ENCODE measurements at regions not wholly inside any gene's neighbourhood (a gene's known extent, or its start where the extent isn't known, plus 50 kb on each side); places are given as distances from the start of the nearest gene placed in this dataset.

DNA sequence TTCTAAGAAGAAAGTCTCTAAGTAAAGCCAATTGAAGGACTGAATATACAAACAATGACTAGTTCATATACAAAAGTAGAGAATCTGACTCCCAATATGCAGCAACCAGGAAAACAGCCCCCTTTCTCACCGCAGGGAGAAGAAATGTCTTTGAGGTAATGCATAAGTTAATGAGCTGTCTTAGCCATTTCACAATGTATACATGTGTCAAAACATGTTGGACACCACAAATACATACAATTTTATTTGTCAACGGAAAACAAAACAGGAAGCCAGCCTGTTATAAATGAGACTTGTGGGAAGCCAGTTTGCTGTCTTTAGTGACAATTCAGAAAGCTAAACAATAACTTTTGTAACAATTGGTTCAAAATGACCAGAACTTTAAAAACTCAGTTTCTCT, 389.2 kb downstream of the CBLN2 start:
- Mint-ChIP-seq H3K9me3 (peaks cover 74% of the 10 kb centered on the region), H3K36me3 (ENCODE audit: low read depth) (no peaks in the 10 kb centered on the region), H3K27me3 (ENCODE audit: insufficient read depth) (no peaks in the 10 kb centered on the region), H3K27ac (no peak overlapping the region), H3K4me3 (no peak overlapping the region), H3K4me1 (ENCODE audit: low read depth) (no peaks in the 10 kb centered on the region)
- no peak for TF ChIP-seq CTCF (IDR thresholded peaks at IDR 0.05)
- no peak for DNase-seq

DNA sequence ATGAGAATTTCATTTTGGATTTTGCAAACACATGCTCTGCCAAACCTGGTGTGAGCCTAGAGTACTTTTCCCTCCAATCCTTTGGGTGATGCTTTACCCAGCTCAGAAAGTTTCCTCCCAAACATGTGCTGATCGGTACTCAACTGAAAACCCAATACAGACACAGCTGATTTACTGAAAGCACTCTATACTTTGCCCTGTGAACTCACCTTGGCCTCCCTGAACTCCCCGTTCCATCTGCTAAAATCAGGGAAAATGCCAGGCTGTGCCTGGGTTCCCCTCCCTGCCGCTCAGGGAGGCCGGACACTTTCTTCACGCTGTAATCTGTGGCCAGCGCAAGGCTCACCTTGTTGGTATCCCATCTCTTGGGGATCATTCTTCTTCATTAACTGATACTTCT, 391.2 kb downstream of the CBLN2 start:
- Mint-ChIP-seq H3K27me3 (ENCODE audit: insufficient read depth) (no peaks in the 10 kb centered on the region), H3K9me3 (peaks cover 64% of the 10 kb centered on the region), H3K27ac (no peak overlapping the region), H3K4me1 (ENCODE audit: low read depth) (no peaks in the 10 kb centered on the region), H3K4me3 (no peak overlapping the region), H3K36me3 (ENCODE audit: low read depth) (no peaks in the 10 kb centered on the region)
- DNase-seq, result no peak
- no peak for TF ChIP-seq CTCF (IDR thresholded peaks at IDR 0.05)

DNA sequence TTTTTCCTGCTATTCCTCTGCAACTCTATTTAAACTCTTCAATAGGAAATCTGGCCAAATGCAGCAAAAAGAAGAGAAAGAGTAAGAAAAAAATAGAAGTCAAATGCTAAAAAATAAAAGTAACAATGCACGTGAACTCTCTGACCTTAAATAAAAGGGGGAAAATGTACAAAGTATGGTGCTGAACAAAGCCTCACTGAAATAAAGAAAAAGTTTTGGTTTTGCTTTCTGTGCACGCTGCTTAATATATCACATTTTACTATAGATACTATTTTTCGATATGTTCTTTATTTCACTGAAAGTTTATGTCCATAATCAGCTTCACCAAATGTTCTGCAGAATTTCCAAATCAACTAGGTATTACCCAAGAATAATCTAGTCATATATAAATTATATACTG, 396.3 kb downstream of the CBLN2 start:
- Mint-ChIP-seq H3K4me1 (ENCODE audit: low read depth) (no peaks in the 10 kb centered on the region), H3K4me3 (no peak overlapping the region), H3K36me3 (ENCODE audit: low read depth) (no peaks in the 10 kb centered on the region), H3K27ac (no peak overlapping the region), H3K9me3 (peaks cover 22% of the 10 kb centered on the region), H3K27me3 (ENCODE audit: insufficient read depth) (no peaks in the 10 kb centered on the region)
- TF ChIP-seq CTCF (IDR thresholded peaks at IDR 0.05), result no peak
- no peak for DNase-seq

GRCh38 chr18:72140007-72140406, 404.1 kb downstream of the CBLN2 start:
- no peak for DNase-seq
- Mint-ChIP-seq H3K27ac (no peak overlapping the region), H3K9me3 (peaks cover 35% of the 10 kb centered on the region), H3K27me3 (ENCODE audit: insufficient read depth) (no peaks in the 10 kb centered on the region), H3K4me1 (ENCODE audit: low read depth) (no peaks in the 10 kb centered on the region), H3K36me3 (ENCODE audit: low read depth) (no peaks in the 10 kb centered on the region), H3K4me3 (no peak overlapping the region)
- TF ChIP-seq CTCF (IDR thresholded peaks at IDR 0.05), result no peak

DNA sequence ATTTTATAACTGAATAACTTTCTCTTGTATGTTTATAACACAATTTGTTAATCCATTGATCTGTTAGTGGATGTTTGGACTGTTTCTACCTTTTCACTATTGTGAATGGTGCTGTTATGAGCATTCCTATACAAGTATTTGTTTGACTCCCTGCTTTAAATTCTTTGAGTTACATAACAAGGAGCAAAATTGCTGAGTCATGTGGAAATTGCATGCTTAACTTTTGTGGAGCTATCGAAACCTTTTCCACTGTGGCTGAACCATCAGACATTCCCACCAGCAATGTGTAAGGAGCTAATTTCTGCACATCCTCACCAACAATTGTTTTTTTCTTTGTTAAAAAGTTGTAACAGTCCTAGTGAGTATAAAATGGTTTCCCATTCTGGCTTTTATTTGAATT, 415.5 kb downstream of the CBLN2 start:
- TF ChIP-seq CTCF (IDR thresholded peaks at IDR 0.05), result no peak
- Mint-ChIP-seq H3K9me3 (peaks cover 24% of the 10 kb centered on the region), H3K4me1 (ENCODE audit: low read depth) (no peaks in the 10 kb centered on the region), H3K27ac (no peak overlapping the region), H3K36me3 (ENCODE audit: low read depth) (no peaks in the 10 kb centered on the region), H3K27me3 (ENCODE audit: insufficient read depth) (no peaks in the 10 kb centered on the region), H3K4me3 (no peak overlapping the region)
- no peak for DNase-seq

- Mint-ChIP-seq H3K4me3 (no peak overlapping the region), H3K9me3 (peaks cover 11% of the 10 kb centered on the region), H3K4me1 (ENCODE audit: low read depth) (no peaks in the 10 kb centered on the region), H3K36me3 (ENCODE audit: low read depth) (no peaks in the 10 kb centered on the region), H3K27ac (no peak overlapping the region), H3K27me3 (ENCODE audit: insufficient read depth) (no peaks in the 10 kb centered on the region)
- no peak for TF ChIP-seq CTCF (IDR thresholded peaks at IDR 0.05)
- no peak for DNase-seq
Observed at GRCh38 chr18:72122103-72122502, 422.0 kb downstream of the CBLN2 start.
